ENCODE measurements at regions not wholly inside any gene's neighbourhood (a gene's known extent, or its start where the extent isn't known, plus 50 kb on each side); places are given as distances from the start of the nearest gene placed in this dataset.

DNA sequence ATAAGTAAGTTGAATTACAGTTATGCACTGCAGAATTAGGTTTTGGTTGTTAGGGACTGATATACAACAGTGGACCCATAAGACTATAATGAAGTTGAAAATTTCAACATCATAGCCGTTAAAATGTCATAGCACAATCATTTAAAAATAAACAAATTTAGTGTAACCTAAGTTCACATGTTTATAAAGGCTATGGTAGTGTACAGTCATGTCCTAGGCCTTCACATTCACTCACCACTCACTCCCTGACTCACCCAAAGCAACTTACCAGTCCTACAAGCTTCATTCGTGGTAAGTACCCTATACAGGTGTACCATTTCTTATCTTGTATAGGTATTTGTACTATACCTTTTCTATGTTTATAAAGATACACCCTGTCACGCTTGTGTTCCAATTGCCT lies 113.7 kb downstream of the RAB11FIP2 start (continued):
- TF ChIP-seq FEZF1 (tag by site-specific recombination; IDR thresholded peaks at IDR 0.05), result no peak
- TF ChIP-seq, protein P1, sequence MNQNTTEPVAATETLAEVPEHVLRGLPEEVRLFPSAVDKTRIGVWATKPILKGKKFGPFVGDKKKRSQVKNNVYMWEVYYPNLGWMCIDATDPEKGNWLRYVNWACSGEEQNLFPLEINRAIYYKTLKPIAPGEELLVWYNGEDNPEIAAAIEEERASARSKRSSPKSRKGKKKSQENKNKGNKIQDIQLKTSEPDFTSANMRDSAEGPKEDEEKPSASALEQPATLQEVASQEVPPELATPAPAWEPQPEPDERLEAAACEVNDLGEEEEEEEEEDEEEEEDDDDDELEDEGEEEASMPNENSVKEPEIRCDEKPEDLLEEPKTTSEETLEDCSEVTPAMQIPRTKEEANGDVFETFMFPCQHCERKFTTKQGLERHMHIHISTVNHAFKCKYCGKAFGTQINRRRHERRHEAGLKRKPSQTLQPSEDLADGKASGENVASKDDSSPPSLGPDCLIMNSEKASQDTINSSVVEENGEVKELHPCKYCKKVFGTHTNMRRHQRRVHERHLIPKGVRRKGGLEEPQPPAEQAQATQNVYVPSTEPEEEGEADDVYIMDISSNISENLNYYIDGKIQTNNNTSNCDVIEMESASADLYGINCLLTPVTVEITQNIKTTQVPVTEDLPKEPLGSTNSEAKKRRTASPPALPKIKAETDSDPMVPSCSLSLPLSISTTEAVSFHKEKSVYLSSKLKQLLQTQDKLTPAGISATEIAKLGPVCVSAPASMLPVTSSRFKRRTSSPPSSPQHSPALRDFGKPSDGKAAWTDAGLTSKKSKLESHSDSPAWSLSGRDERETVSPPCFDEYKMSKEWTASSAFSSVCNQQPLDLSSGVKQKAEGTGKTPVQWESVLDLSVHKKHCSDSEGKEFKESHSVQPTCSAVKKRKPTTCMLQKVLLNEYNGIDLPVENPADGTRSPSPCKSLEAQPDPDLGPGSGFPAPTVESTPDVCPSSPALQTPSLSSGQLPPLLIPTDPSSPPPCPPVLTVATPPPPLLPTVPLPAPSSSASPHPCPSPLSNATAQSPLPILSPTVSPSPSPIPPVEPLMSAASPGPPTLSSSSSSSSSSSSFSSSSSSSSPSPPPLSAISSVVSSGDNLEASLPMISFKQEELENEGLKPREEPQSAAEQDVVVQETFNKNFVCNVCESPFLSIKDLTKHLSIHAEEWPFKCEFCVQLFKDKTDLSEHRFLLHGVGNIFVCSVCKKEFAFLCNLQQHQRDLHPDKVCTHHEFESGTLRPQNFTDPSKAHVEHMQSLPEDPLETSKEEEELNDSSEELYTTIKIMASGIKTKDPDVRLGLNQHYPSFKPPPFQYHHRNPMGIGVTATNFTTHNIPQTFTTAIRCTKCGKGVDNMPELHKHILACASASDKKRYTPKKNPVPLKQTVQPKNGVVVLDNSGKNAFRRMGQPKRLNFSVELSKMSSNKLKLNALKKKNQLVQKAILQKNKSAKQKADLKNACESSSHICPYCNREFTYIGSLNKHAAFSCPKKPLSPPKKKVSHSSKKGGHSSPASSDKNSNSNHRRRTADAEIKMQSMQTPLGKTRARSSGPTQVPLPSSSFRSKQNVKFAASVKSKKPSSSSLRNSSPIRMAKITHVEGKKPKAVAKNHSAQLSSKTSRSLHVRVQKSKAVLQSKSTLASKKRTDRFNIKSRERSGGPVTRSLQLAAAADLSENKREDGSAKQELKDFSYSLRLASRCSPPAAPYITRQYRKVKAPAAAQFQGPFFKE (tag by site-specific recombination; IDR thresholded peaks at IDR 0.05; ENCODE audit: borderline replicate concordance), result no peak

DNA sequence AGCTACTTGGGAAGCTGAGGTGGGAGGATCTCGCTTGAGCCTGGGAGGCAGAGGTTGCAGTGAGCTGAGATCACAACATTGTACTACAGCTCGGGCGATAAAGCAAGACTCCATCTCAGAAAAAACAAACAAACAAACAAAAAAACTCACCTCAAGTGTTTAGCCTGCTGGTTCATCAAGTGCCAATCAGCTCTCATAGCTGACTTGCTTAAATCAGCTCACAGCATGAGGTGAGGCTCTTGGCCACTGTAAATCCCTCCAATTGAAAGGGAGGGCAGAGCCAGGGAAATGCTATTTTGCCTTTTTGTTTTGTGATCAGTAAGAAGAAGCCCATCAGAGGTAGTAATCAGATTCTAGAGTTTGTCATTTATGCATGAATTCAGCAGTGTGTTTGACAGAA lies 112.3 kb downstream of the RAB11FIP2 start:
- ChIA-PET CTCF (interaction anchor here (0.8 kb wide), 1 partner anchor 11 kb away, joined by 3 read pairs; no protein-coding TSS in a partner anchor), POLR2A (no interaction called here)

DNA sequence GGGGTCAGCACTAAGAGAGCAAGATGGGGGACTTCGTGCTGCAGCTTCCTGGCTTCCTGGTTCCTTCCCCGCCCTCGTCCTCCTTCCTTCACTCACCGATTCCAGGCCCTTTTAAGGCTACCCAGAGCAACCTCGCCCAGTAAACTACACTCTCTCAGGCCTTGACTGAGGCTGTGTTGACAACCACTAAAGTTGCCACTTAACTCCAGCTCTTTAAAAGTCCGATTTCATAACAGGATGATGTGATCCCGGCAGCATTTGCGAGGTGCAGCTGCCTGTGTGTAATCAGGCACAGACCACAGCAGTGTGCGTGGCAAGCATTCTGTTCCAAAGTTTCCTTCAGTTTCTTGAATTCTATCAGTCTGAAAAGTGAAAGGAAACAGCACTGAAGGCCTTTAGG lies 110.6 kb downstream of the RAB11FIP2 start:
- Histone ChIP-seq H3K9me3 (ENCODE audit: control insufficient read depth, insufficient read depth, low read depth, low read length) (no peaks in the 10 kb centered on the region), H3K27ac (ENCODE audit: extremely low read depth, low read depth, low read length) (no peak overlapping the region), H3K4me1 (ENCODE audit: control insufficient read depth, insufficient read depth, low read length) (no peaks in the 10 kb centered on the region), H3K4me3 (ENCODE audit: low read depth, low read length) (no peak overlapping the region), H3K36me3 (ENCODE audit: control insufficient read depth in 2 of 2, insufficient read depth in 1 of 2, low read length in 2 of 2) (no peaks in the 10 kb centered on the region)
- ChIA-PET POLR2A (no interaction called here), CTCF (interaction anchor here (0.6 kb wide), 1 partner anchor 824 kb away, joined by 3 read pairs; no protein-coding TSS in a partner anchor)
- TF ChIP-seq ZNF23 (tag by site-specific recombination; IDR thresholded peaks at IDR 0.05; ENCODE audit: borderline replicate concordance) (no peak), ZNF654 (tag by site-specific recombination; IDR thresholded peaks at IDR 0.05; ENCODE audit: low read depth) (no peak), ZNF670 (tag by site-specific recombination; IDR thresholded peaks at IDR 0.05; ENCODE audit: low read depth) (no peak), ZNF529 (tag by site-specific recombination; IDR thresholded peaks at IDR 0.05; ENCODE audit: insufficient replicate concordance) (no peak), ZNF19 (tag by site-specific recombination; IDR thresholded peaks at IDR 0.05; ENCODE audit: low read depth) (no peak), ZNF324 (tag by site-specific recombination; IDR thresholded peaks at IDR 0.05) (no peak), ZNF837 (tag by site-specific recombination; IDR thresholded peaks at IDR 0.05) (no peak), KLF9 (tag by site-specific recombination; IDR thresholded peaks at IDR 0.05; ENCODE audit: low read depth) (no peak), ZNF623 (tag by site-specific recombination; IDR thresholded peaks at IDR 0.05) (no peak), ZNF133 (tag by site-specific recombination; IDR thresholded peaks at IDR 0.05) (no peak), ZNF544 (tag by site-specific recombination; IDR thresholded peaks at IDR 0.05) (no peak), ZNF146 (tag by site-specific recombination; IDR thresholded peaks at IDR 0.05) (no peak)
- TF ChIP-seq, protein P2, sequence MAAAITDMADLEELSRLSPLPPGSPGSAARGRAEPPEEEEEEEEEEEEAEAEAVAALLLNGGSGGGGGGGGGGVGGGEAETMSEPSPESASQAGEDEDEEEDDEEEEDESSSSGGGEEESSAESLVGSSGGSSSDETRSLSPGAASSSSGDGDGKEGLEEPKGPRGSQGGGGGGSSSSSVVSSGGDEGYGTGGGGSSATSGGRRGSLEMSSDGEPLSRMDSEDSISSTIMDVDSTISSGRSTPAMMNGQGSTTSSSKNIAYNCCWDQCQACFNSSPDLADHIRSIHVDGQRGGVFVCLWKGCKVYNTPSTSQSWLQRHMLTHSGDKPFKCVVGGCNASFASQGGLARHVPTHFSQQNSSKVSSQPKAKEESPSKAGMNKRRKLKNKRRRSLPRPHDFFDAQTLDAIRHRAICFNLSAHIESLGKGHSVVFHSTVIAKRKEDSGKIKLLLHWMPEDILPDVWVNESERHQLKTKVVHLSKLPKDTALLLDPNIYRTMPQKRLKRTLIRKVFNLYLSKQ (tag by site-specific recombination; IDR thresholded peaks at IDR 0.05; ENCODE audit: borderline replicate concordance), result no peak
- TF ChIP-seq, protein P3, sequence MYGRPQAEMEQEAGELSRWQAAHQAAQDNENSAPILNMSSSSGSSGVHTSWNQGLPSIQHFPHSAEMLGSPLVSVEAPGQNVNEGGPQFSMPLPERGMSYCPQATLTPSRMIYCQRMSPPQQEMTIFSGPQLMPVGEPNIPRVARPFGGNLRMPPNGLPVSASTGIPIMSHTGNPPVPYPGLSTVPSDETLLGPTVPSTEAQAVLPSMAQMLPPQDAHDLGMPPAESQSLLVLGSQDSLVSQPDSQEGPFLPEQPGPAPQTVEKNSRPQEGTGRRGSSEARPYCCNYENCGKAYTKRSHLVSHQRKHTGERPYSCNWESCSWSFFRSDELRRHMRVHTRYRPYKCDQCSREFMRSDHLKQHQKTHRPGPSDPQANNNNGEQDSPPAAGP (tag by site-specific recombination; IDR thresholded peaks at IDR 0.05), result no peak

More for the DNA sequence above, 112.3 kb downstream of the RAB11FIP2 start:
- Histone ChIP-seq H3K4me3 (ENCODE audit: low read depth, low read length) (no peak overlapping the region), H3K27ac (ENCODE audit: extremely low read depth, low read depth, low read length) (no peak overlapping the region), H3K36me3 (ENCODE audit: control insufficient read depth in 2 of 2, insufficient read depth in 1 of 2, low read length in 2 of 2) (no peaks in the 10 kb centered on the region), H3K9me3 (ENCODE audit: control insufficient read depth, insufficient read depth, low read depth, low read length) (no peaks in the 10 kb centered on the region), H3K4me1 (ENCODE audit: control insufficient read depth, insufficient read depth, low read length) (no peaks in the 10 kb centered on the region)
- TF ChIP-seq GFI1B (tag by site-specific recombination; IDR thresholded peaks at IDR 0.05) (no peak), ZNF2 (tag by site-specific recombination; IDR thresholded peaks at IDR 0.05) (no peak), ZNF292 (tag by site-specific recombination; IDR thresholded peaks at IDR 0.05; ENCODE audit: borderline replicate concordance, low read depth) (no peak), ZNF560 (tag by site-specific recombination; IDR thresholded peaks at IDR 0.05; ENCODE audit: borderline replicate concordance) (no peak)
- TF ChIP-seq, protein P4, sequence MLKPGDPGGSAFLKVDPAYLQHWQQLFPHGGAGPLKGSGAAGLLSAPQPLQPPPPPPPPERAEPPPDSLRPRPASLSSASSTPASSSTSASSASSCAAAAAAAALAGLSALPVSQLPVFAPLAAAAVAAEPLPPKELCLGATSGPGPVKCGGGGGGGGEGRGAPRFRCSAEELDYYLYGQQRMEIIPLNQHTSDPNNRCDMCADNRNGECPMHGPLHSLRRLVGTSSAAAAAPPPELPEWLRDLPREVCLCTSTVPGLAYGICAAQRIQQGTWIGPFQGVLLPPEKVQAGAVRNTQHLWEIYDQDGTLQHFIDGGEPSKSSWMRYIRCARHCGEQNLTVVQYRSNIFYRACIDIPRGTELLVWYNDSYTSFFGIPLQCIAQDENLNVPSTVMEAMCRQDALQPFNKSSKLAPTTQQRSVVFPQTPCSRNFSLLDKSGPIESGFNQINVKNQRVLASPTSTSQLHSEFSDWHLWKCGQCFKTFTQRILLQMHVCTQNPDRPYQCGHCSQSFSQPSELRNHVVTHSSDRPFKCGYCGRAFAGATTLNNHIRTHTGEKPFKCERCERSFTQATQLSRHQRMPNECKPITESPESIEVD (tag by site-specific recombination; IDR thresholded peaks at IDR 0.05), result peak; percentile 63
- TF ChIP-seq, protein P5, sequence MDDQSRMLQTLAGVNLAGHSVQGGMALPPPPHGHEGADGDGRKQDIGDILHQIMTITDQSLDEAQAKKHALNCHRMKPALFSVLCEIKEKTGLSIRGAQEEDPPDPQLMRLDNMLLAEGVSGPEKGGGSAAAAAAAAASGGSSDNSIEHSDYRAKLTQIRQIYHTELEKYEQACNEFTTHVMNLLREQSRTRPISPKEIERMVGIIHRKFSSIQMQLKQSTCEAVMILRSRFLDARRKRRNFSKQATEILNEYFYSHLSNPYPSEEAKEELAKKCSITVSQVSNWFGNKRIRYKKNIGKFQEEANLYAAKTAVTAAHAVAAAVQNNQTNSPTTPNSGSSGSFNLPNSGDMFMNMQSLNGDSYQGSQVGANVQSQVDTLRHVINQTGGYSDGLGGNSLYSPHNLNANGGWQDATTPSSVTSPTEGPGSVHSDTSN (CRISPR knock-in tag; IDR thresholded peaks at IDR 0.05), result no peak
